GM12872 (cell line): ENCODE measurements at regions not wholly inside any gene's neighbourhood (a gene's known extent, or its start where the extent isn't known, plus 50 kb on each side); places are given as distances from the start of the nearest gene placed in this dataset.

ENCODE experiments used
- CTCF ChIP-seq: IDR thresholded peaks from 3 replicates; pipeline ENCODE4 v1.5.1; 2011; ENCODE audit warnings: low read depth, mild to moderate bottlenecking, low read length, moderate library complexity; ENCODE audit not compliant: insufficient read depth

GRCh38 chr15:39478996-39479395, 101.9 kb upstream of the THBS1 start:
- no peak for TF ChIP-seq CTCF

GRCh38 chr15:39479911-39480310, 101.0 kb upstream of the THBS1 start:
- TF ChIP-seq CTCF: no peak

GRCh38 chr15:39482459-39482858, 98.4 kb upstream of the THBS1 start:
- TF ChIP-seq CTCF: no peak

GRCh38 chr15:39486621-39487457, 94.0 kb upstream of the THBS1 start:
- no peak for TF ChIP-seq CTCF

GRCh38 chr15:39487458-39487735, 93.5 kb upstream of the THBS1 start:
- TF ChIP-seq CTCF: no peak

GRCh38 chr15:39488516-39488915, 92.4 kb upstream of the THBS1 start:
- no peak for TF ChIP-seq CTCF

- TF ChIP-seq CTCF: no peak
Observed at GRCh38 chr15:39488961-39489360, 91.9 kb upstream of the THBS1 start.
